Testis (tissue), 2 donors: ENCODE measurements at regions not wholly inside any gene's neighbourhood (a gene's known extent, or its start where the extent isn't known, plus 50 kb on each side); places are given as distances from the start of the nearest gene placed in this dataset.

Experiments used
- POLR2A ChIP-seq: fragments of 450-650 bp; IDR thresholded peaks from one replicate; pipeline ENCODE4 v1.6.1; 2017; ENCODE audit warnings: antibody characterized with exemption, mild to moderate bottlenecking, moderate library complexity
- TF ChIP-seq, protein P1 (sequence below), 3 experiments: fragments of 450-650 bp in 2 of 3; fragments of 200-600 bp in 1 of 3; sonication (generic) in 1 of 3; IDR thresholded peaks; one replicate each; pipeline ENCODE4 v1.5.1; 2016 to 2019; ENCODE audit warnings: antibody characterized with exemption in 3 of 3, mild to moderate bottlenecking in 2 of 3, moderate library complexity in 1 of 3

DNA sequence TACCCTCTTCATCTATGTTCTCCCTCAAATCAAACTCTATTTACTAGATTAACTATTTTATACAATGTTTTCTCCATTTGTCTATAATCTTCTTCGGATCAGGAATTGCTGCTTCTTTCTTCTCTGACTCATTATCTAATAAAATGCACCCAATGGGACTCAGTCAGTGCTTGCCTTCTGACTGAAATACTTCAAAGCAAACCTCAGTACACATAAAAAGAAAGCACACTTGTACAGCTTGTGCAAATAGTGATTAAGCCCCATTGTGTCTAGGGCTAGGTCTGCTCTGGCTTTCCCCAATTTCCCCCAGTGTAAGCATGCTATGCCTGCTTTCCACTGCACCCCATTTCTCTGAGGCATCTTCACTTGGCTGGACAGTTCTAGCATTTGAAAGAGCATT, 118.6 kb upstream of the C11orf87 start:
- TF ChIP-seq, protein P1, sequence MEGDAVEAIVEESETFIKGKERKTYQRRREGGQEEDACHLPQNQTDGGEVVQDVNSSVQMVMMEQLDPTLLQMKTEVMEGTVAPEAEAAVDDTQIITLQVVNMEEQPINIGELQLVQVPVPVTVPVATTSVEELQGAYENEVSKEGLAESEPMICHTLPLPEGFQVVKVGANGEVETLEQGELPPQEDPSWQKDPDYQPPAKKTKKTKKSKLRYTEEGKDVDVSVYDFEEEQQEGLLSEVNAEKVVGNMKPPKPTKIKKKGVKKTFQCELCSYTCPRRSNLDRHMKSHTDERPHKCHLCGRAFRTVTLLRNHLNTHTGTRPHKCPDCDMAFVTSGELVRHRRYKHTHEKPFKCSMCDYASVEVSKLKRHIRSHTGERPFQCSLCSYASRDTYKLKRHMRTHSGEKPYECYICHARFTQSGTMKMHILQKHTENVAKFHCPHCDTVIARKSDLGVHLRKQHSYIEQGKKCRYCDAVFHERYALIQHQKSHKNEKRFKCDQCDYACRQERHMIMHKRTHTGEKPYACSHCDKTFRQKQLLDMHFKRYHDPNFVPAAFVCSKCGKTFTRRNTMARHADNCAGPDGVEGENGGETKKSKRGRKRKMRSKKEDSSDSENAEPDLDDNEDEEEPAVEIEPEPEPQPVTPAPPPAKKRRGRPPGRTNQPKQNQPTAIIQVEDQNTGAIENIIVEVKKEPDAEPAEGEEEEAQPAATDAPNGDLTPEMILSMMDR (IDR thresholded peaks at IDR 0.05): no peak
- no peak for TF ChIP-seq POLR2A
